Tibial nerve (tissue), 4 donors: ENCODE measurements at regions not wholly inside any gene's neighbourhood (a gene's known extent, or its start where the extent isn't known, plus 50 kb on each side); places are given as distances from the start of the nearest gene placed in this dataset.

Experiments used
- DNase-seq, 2 donors: peaks; one replicate each; pipeline ENCODE4 v3.0.0-alpha.2; 2019; ENCODE audit warnings: low spot score in 2 of 2
- H3K27ac ChIP-seq, 4 donors: fragments of 200-600 bp; sonication (generic) in 3 of 4; one replicate each; pipeline ENCODE4 v1.5.1; 2017 to 2019; ENCODE audit warnings: mild to moderate bottlenecking in 1 of 4
- H3K27me3 ChIP-seq, 2 donors: fragments of 200-600 bp; sonication (generic) in 1 of 2; one replicate each; pipeline versions ENCODE4 v1.5.1 to v1.6.0; 2017 to 2019
- H3K36me3 ChIP-seq, 3 donors: fragments of 200-600 bp; sonication (generic); one replicate each; pipeline ENCODE4 v1.5.1; 2018 to 2019
- H3K4me1 ChIP-seq, 4 donors: fragments of 200-600 bp; sonication (generic) in 3 of 4; one replicate each; pipeline ENCODE4 v1.5.1; 2017 to 2019
- H3K4me3 ChIP-seq, 4 donors: fragments of 200-600 bp; sonication (generic) in 3 of 4; one replicate each; pipeline ENCODE4 v1.5.1; 2017 to 2019; ENCODE audit warnings: mild to moderate bottlenecking in 1 of 4, moderate library complexity in 1 of 4
- H3K9me3 ChIP-seq, 4 donors: fragments of 200-600 bp; sonication (generic) in 3 of 4; one replicate each; pipeline ENCODE4 v1.5.1; 2017 to 2019
- CTCF ChIP-seq, 5 experiments: fragments of 200-600 bp in 3 of 5; fragments of 450-650 bp in 2 of 5; sonication (generic) in 3 of 5; IDR thresholded peaks; one replicate each; pipeline ENCODE4 v1.5.1; 2016 to 2019; ENCODE audit warnings: antibody characterized with exemption in 5 of 5, mild to moderate bottlenecking in 3 of 5, moderate library complexity in 2 of 5
- EP300 ChIP-seq, 2 donors: sonication (generic); formaldehyde crosslinking; IDR thresholded peaks; one replicate each; pipeline ENCODE4 v1.6.1; 2017; ENCODE audit warnings: antibody characterized with exemption in 2 of 2, mild to moderate bottlenecking in 1 of 2
- POLR2A ChIP-seq, 2 donors: fragments of 450-650 bp; IDR thresholded peaks; one replicate each; pipeline ENCODE4 v1.6.1; 2017; ENCODE audit warnings: antibody characterized with exemption in 2 of 2, mild to moderate bottlenecking in 2 of 2, moderate library complexity in 2 of 2
- WGBS, 2 donors: methylation state at CpG; one replicate each; pipeline ENCODE4 v1.1.5; 2018; 5-methylcytosine and 5-hydroxymethylcytosine counted together

- TF ChIP-seq EP300 (IDR thresholded peaks at IDR 0.05) = no peak
- no peak for TF ChIP-seq POLR2A (IDR thresholded peaks at IDR 0.05)
- TF ChIP-seq CTCF (IDR thresholded peaks at IDR 0.05) = no peak
- Histone ChIP-seq H3K4me1 (no peaks in the 10 kb centered on the region), H3K27ac (no peak overlapping the region), H3K4me3 (no peak overlapping the region), H3K36me3 (no peaks in the 10 kb centered on the region), H3K27me3 (no peaks in the 10 kb centered on the region), H3K9me3 (peaks cover 0 to 2% (median 0%) of the 10 kb centered on the region in 4 donors)
- DNase-seq = no peak
- WGBS, 2 donors = 77 to 80% methylated on average over 2 of the region's 2 CpGs
Measured at GRCh38 chr13:108551674-108552073, 77.7 kb upstream of the MYO16 start.

GRCh38 chr13:108558489-108558888 lies 70.9 kb upstream of the MYO16 start:
- TF ChIP-seq CTCF (IDR thresholded peaks at IDR 0.05) = no peak
- TF ChIP-seq EP300 (IDR thresholded peaks at IDR 0.05) = no peak
- no peak for TF ChIP-seq POLR2A (IDR thresholded peaks at IDR 0.05)
- Histone ChIP-seq H3K27ac (no peak overlapping the region), H3K27me3 (no peaks in the 10 kb centered on the region), H3K9me3 (no peaks in the 10 kb centered on the region), H3K4me1 (no peaks in the 10 kb centered on the region), H3K4me3 (no peak overlapping the region), H3K36me3 (no peaks in the 10 kb centered on the region)
- DNase-seq = no peak
- 82 to 83% methylated on average over 4 of the region's 4 CpGs for WGBS, 2 donors

- WGBS, 2 donors = 74 to 77% methylated on average over 3 of the region's 3 CpGs
- no peaks in the 10 kb centered on the region for H3K9me3 ChIP-seq
Measured at GRCh38 chr13:108560093-108560492, 69.3 kb upstream of the MYO16 start.

GRCh38 chr13:108561149-108561548 lies 68.3 kb upstream of the MYO16 start:
- Histone ChIP-seq H3K27ac (no peak overlapping the region), H3K9me3 (no peaks in the 10 kb centered on the region), H3K4me3 (no peak overlapping the region), H3K36me3 (no peaks in the 10 kb centered on the region), H3K27me3 (no peaks in the 10 kb centered on the region), H3K4me1 (no peaks in the 10 kb centered on the region)
- DNase-seq = no peak
- no peak for TF ChIP-seq POLR2A (IDR thresholded peaks at IDR 0.05)
- 41 to 48% methylated on average over 2 of the region's 2 CpGs for WGBS, 2 donors

More at GRCh38 chr13:108560093-108560492, 69.3 kb upstream of the MYO16 start:
- Histone ChIP-seq H3K4me1 (no peaks in the 10 kb centered on the region), H3K27ac (no peak overlapping the region), H3K27me3 (no peaks in the 10 kb centered on the region), H3K36me3 (no peaks in the 10 kb centered on the region), H3K4me3 (no peak overlapping the region)
- TF ChIP-seq POLR2A (IDR thresholded peaks at IDR 0.05) = no peak
- TF ChIP-seq CTCF (IDR thresholded peaks at IDR 0.05) = no peak
- no peak for DNase-seq

GRCh38 chr13:108566413-108567170 lies 62.8 kb upstream of the MYO16 start:
- H3K36me3 ChIP-seq = no peaks in the 10 kb centered on the region
- no peak overlapping the region for H3K27ac ChIP-seq
- no peak overlapping the region for H3K4me3 ChIP-seq
- H3K27me3 ChIP-seq = no peaks in the 10 kb centered on the region
- TF ChIP-seq POLR2A (IDR thresholded peaks at IDR 0.05) = no peak
- no peak for TF ChIP-seq EP300 (IDR thresholded peaks at IDR 0.05)
- no peak for TF ChIP-seq CTCF (IDR thresholded peaks at IDR 0.05)
- no peak for DNase-seq
- no peaks in the 10 kb centered on the region for H3K4me1 ChIP-seq
- 76 to 81% methylated on average over 2 of the region's 2 CpGs for whole genome bisulfite sequencing, 2 donors
- no peaks in the 10 kb centered on the region for H3K9me3 ChIP-seq
